HL-60 (cell line): ENCODE measurements at regions not wholly inside any gene's neighbourhood (a gene's known extent, or its start where the extent isn't known, plus 50 kb on each side); places are given as distances from the start of the nearest gene placed in this dataset.

ENCODE experiments used
- CTCF ChIP-seq: IDR thresholded peaks from one replicate; pipeline ENCODE4 v1.5.1; 2011; ENCODE audit warnings: low read length, control low read depth, inconsistent platforms; ENCODE audit not compliant: insufficient read depth
- REST ChIP-seq: IDR thresholded peaks from 2 replicates; pipeline ENCODE4 v1.6.1; 2012; ENCODE audit warnings: low read depth; ENCODE audit not compliant: insufficient replicate concordance
- SPI1 ChIP-seq: IDR thresholded peaks from 2 replicates; pipeline ENCODE4 v1.6.1; 2012; ENCODE audit warnings: low read depth, mild to moderate bottlenecking, borderline replicate concordance

GRCh38 chr4:168037676-168038075 lies 54.7 kb upstream of the ANXA10 start:
- TF ChIP-seq CTCF, result no peak
- TF ChIP-seq REST, result no peak
- TF ChIP-seq SPI1, result no peak
